GM23248 (cell line): ENCODE measurements at regions not wholly inside any gene's neighbourhood (a gene's known extent, or its start where the extent isn't known, plus 50 kb on each side); places are given as distances from the start of the nearest gene placed in this dataset.

Source experiments
- EZH2 ChIP-seq: fragments of 200-600 bp; sonication (generic); IDR thresholded peaks from 2 replicates; pipeline ENCODE4 v1.6.1; 2018; ENCODE audit warnings: antibody characterized with exemption, mild to moderate bottlenecking; ENCODE audit not compliant: insufficient read depth, poor library complexity, severe bottlenecking
- EZH2phosphoT487 ChIP-seq: fragments of 200-600 bp; sonication (generic); IDR thresholded peaks from 2 replicates; pipeline ENCODE4 v1.6.1; 2018; ENCODE audit warnings: antibody characterized with exemption, moderate library complexity, mild to moderate bottlenecking, low read depth; ENCODE audit not compliant: insufficient read depth

DNA sequence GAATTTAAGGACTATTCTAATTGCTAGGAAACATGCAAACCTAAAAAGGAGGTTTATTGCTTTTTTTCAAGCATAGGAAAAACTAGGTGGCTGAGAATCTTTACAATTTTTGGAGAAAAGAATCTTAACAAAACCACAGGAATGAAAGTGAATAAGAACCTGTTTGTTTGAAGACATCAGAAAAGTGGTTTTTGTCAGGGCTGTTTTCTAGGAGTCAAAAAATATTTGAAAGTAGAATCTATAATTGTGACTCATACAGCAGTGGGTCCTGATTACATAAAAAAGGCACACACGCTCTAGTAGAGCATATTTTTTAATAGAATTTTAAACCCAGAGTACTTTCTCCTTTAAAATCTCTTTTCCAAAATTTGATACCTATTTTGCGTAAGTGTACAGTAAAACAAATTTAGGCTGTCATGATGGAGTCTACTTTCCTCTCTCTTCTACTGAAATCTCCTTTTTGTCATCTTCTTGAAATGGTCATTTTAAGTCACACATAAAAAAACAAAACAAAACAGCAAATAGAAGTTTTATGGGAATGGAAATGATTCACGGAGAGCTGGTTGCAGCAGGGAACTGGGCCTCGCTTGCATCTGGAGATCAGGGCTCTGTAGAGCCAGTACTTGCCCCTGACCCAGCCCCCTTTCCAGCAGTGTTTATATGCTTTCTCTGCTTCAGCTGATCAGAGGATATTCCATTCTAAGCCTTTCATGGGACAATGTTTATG lies 59.1 kb upstream of the PELI1 start:
- TF ChIP-seq EZH2phosphoT487 (no peak), EZH2 (no peak)
